Esophagus muscularis mucosa (tissue), 3 donors: ENCODE measurements at regions not wholly inside any gene's neighbourhood (a gene's known extent, or its start where the extent isn't known, plus 50 kb on each side); places are given as distances from the start of the nearest gene placed in this dataset.

Experiments used
- CTCF ChIP-seq, 3 experiments: fragments of 200-600 bp in 2 of 3; fragments of 450-650 bp in 1 of 3; sonication (generic) in 2 of 3; IDR thresholded peaks; one replicate each; pipeline ENCODE4 v1.5.1; 2017 to 2019; ENCODE audit warnings: antibody characterized with exemption in 3 of 3, mild to moderate bottlenecking in 2 of 3, moderate library complexity in 1 of 3
- POLR2A ChIP-seq: fragments of 450-650 bp; IDR thresholded peaks from one replicate; pipeline ENCODE4 v1.6.1; 2017; ENCODE audit warnings: antibody characterized with exemption, moderate library complexity, mild to moderate bottlenecking, low read depth

GRCh38 chr21:25409978-25410377 lies 197.3 kb downstream of the MRPL39 start:
- TF ChIP-seq POLR2A (no peak), CTCF (IDR thresholded peaks at IDR 0.05) (no peak)
